Mesenchymal stem cell (in vitro differentiated cells and primary cell): ENCODE measurements at regions not wholly inside any gene's neighbourhood (a gene's known extent, or its start where the extent isn't known, plus 50 kb on each side); places are given as distances from the start of the nearest gene placed in this dataset.

ENCODE experiments used
- DNase-seq: peaks from one replicate; pipeline ENCODE4 v3.0.0-alpha.2; 2013
- H2AFZ ChIP-seq: one replicate; pipeline ENCODE4 v1.6.1; 2013; ENCODE audit warnings: low read depth, mild to moderate bottlenecking, control low read depth, inconsistent platforms, low read length, moderate library complexity
- H2AK5ac ChIP-seq: 2 replicates; pipeline ENCODE4 v1.6.1; 2013; ENCODE audit warnings: low read length, moderate library complexity, mild to moderate bottlenecking, inconsistent platforms; ENCODE audit not compliant: severe bottlenecking
- H2BK120ac ChIP-seq: one replicate; pipeline ENCODE4 v1.6.1; 2013; ENCODE audit warnings: low read depth, mild to moderate bottlenecking, inconsistent platforms, low read length, moderate library complexity
- H2BK12ac ChIP-seq, 2 experiments: one replicate each; pipeline ENCODE4 v1.6.1; 2013; ENCODE audit warnings: inconsistent platforms in 2 of 2, low read length in 2 of 2, mild to moderate bottlenecking in 2 of 2, moderate library complexity in 2 of 2, control low read depth in 1 of 2
- H2BK15ac ChIP-seq: one replicate; pipeline ENCODE4 v1.6.1; 2013; ENCODE audit warnings: mild to moderate bottlenecking, low read depth, inconsistent platforms; ENCODE audit not compliant: poor library complexity, severe bottlenecking
- H2BK5ac ChIP-seq: 2 replicates; pipeline ENCODE4 v1.6.1; 2013; ENCODE audit warnings: low read depth, mild to moderate bottlenecking, low read length, control low read depth, inconsistent platforms; ENCODE audit not compliant: poor library complexity, severe bottlenecking
- H3K14ac ChIP-seq, 2 experiments: one replicate each; pipeline ENCODE4 v1.6.1; 2013; ENCODE audit warnings: inconsistent platforms in 2 of 2, low read length in 2 of 2, control low read depth in 1 of 2, mild to moderate bottlenecking in 1 of 2, moderate library complexity in 1 of 2
- H3K18ac ChIP-seq, 2 experiments: one replicate each; pipeline ENCODE4 v1.6.1; 2013; ENCODE audit warnings: inconsistent platforms in 2 of 2, low read length in 2 of 2, control low read depth in 1 of 2, low read depth in 1 of 2, mild to moderate bottlenecking in 1 of 2
- H3K23ac ChIP-seq, 2 experiments: one replicate each; pipeline ENCODE4 v1.6.1; 2013; ENCODE audit warnings: inconsistent platforms in 2 of 2, low read length in 2 of 2, mild to moderate bottlenecking in 2 of 2, moderate library complexity in 2 of 2, control low read depth in 1 of 2
- H3K27ac ChIP-seq: 2 replicates; pipeline ENCODE4 v1.5.1; 2013; ENCODE audit warnings: mild to moderate bottlenecking, moderate library complexity, low read length, control low read depth, inconsistent platforms; ENCODE audit not compliant: poor library complexity, severe bottlenecking
- H3K27me3 ChIP-seq, 2 experiments: 2 replicates each; pipeline versions ENCODE4 v1.6.1 to v1.7.0; 2013; ENCODE audit warnings: low read length in 2 of 2, mild to moderate bottlenecking in 2 of 2, moderate library complexity in 2 of 2, control low read depth in 1 of 2, inconsistent platforms in 1 of 2; ENCODE audit not compliant: control insufficient read depth in 1 of 2, insufficient read depth in 1 of 2
- H3K36me3 ChIP-seq, 2 experiments: 2 replicates each; pipeline versions ENCODE4 v1.6.1 to v1.7.0; 2013; ENCODE audit warnings: low read length in 2 of 2, control low read depth in 1 of 2, inconsistent platforms in 1 of 2, low read depth in 1 of 2, mild to moderate bottlenecking in 1 of 2; ENCODE audit not compliant: insufficient read depth in 2 of 2, control insufficient read depth in 1 of 2
- H3K4ac ChIP-seq, 2 experiments: one replicate each; pipeline ENCODE4 v1.6.1; 2013; ENCODE audit warnings: inconsistent platforms in 2 of 2, low read length in 2 of 2, mild to moderate bottlenecking in 2 of 2, moderate library complexity in 2 of 2, control low read depth in 1 of 2, low read depth in 1 of 2
- H3K4me1 ChIP-seq: 2 replicates; pipeline ENCODE4 v1.6.1; 2013; ENCODE audit warnings: low read depth, low read length, control low read depth; ENCODE audit not compliant: control insufficient read depth, insufficient read depth
- H3K4me2 ChIP-seq: 2 replicates; pipeline ENCODE4 v1.6.1; 2013; ENCODE audit warnings: low read length, mild to moderate bottlenecking, inconsistent platforms; ENCODE audit not compliant: poor library complexity, severe bottlenecking
- H3K4me3 ChIP-seq, 2 experiments: 2 replicates each; pipeline versions ENCODE4 v1.5.1 to v1.7.0; 2013; ENCODE audit warnings: low read length in 2 of 2, mild to moderate bottlenecking in 2 of 2, control low read depth in 1 of 2, low read depth in 1 of 2; ENCODE audit not compliant: insufficient read depth in 1 of 2
- H3K79me1 ChIP-seq: replicated peaks from 2 replicates; pipeline ENCODE4 v1.6.1; 2013; ENCODE audit warnings: mild to moderate bottlenecking, control low read depth, low read length, inconsistent platforms; ENCODE audit not compliant: poor library complexity, severe bottlenecking
- H3K9ac ChIP-seq: 2 replicates; pipeline ENCODE4 v1.7.0; 2013; ENCODE audit warnings: mild to moderate bottlenecking, low read length, moderate library complexity
- H3K9me3 ChIP-seq: 2 replicates; pipeline ENCODE4 v1.7.0; 2013; ENCODE audit warnings: mild to moderate bottlenecking, low read length; ENCODE audit not compliant: control insufficient read depth
- H4K8ac ChIP-seq: one replicate; pipeline ENCODE4 v1.6.1; 2013; ENCODE audit warnings: inconsistent platforms, mild to moderate bottlenecking, low read length, moderate library complexity
- H4K91ac ChIP-seq: one replicate; pipeline ENCODE4 v1.6.1; 2013; ENCODE audit warnings: mild to moderate bottlenecking, low read length, inconsistent platforms
- WGBS: methylation state at CpG from one replicate; pipeline ENCODE4 v1.1.7; 2013; ENCODE audit warnings: mixed read lengths; 5-methylcytosine and 5-hydroxymethylcytosine counted together

- no peak overlapping the region for H3K14ac ChIP-seq
- DNase-seq: no peak
- no peaks in the 10 kb centered on the region for H3K79me1 ChIP-seq
- no peak overlapping the region for H2BK120ac ChIP-seq
- no peak overlapping the region for H2BK5ac ChIP-seq
- no peak overlapping the region for H4K8ac ChIP-seq
- no peak overlapping the region for H3K4me3 ChIP-seq
- H2AFZ ChIP-seq: no peak overlapping the region
- H3K4me2 ChIP-seq: no peak overlapping the region
- peaks cover 4% of the 10 kb centered on the region for H3K4me1 ChIP-seq
- H3K9me3 ChIP-seq: peaks cover under 1% of the 10 kb centered on the region
- no peak overlapping the region for H3K18ac ChIP-seq
- 88% methylated on average over 15 of the region's 15 CpGs for WGBS
- no peak overlapping the region for H3K9ac ChIP-seq
- no peak overlapping the region for H2BK12ac ChIP-seq
- H3K23ac ChIP-seq: no peak overlapping the region
- no peak overlapping the region for H3K4ac ChIP-seq
- no peak overlapping the region for H2AK5ac ChIP-seq
- H3K27me3 ChIP-seq: peaks cover 12 to 19% of the 10 kb centered on the region in 2 experiments
- H2BK15ac ChIP-seq: peak overlapping the region; percentile 13
- H3K36me3 ChIP-seq: no peaks in the 10 kb centered on the region
- no peak overlapping the region for H4K91ac ChIP-seq
- no peak overlapping the region for H3K27ac ChIP-seq
These were observed 168.1 kb upstream of the HS6ST1 start for GRCh38 chr2:128486640-128487375.

- Histone ChIP-seq H3K4me3 (no peak overlapping the region), H3K9ac (no peak overlapping the region), H3K4me1 (peaks cover 4% of the 10 kb centered on the region), H2BK12ac (no peak overlapping the region), H3K14ac (no peak overlapping the region), H2AK5ac (no peak overlapping the region), H2BK5ac (no peak overlapping the region), H3K36me3 (no peaks in the 10 kb centered on the region), H3K9me3 (no peaks in the 10 kb centered on the region), H3K79me1 (no peaks in the 10 kb centered on the region), H2BK120ac (no peak overlapping the region), H4K8ac (no peak overlapping the region), H4K91ac (no peak overlapping the region), H3K4ac (no peak overlapping the region), H3K18ac (no peak overlapping the region), H3K23ac (no peak overlapping the region), H3K4me2 (no peak overlapping the region), H3K27me3 (peaks cover 12 to 24% of the 10 kb centered on the region in 2 experiments), H2AFZ (no peak overlapping the region), H3K27ac (no peak overlapping the region), H2BK15ac (no peak overlapping the region)
- no peak for DNase-seq
- no CpG with 5 or more reads among the region's 3 CpGs for WGBS
These were observed 169.2 kb upstream of the HS6ST1 start for GRCh38 chr2:128487650-128488387.

GRCh38 chr2:128488434-128488833 lies 169.8 kb upstream of the HS6ST1 start:
- H3K79me1 ChIP-seq: no peaks in the 10 kb centered on the region
- H3K23ac ChIP-seq: no peak overlapping the region
- no peak overlapping the region for H3K4me2 ChIP-seq
- no peak overlapping the region for H3K4me3 ChIP-seq
- WGBS: 40% methylated on average over 2 of the region's 2 CpGs
- H2BK12ac ChIP-seq: no peak overlapping the region
- no peak overlapping the region for H2BK15ac ChIP-seq
- no peak for DNase-seq
- H4K91ac ChIP-seq: no peak overlapping the region
- H2AK5ac ChIP-seq: no peak overlapping the region
- peaks cover 4% of the 10 kb centered on the region for H3K4me1 ChIP-seq
- no peak overlapping the region for H3K4ac ChIP-seq
- no peaks in the 10 kb centered on the region for H3K9me3 ChIP-seq
- H2BK120ac ChIP-seq: no peak overlapping the region
- H3K27me3 ChIP-seq: peaks cover 12 to 24% of the 10 kb centered on the region in 2 experiments
- H3K36me3 ChIP-seq: no peaks in the 10 kb centered on the region
- no peak overlapping the region for H4K8ac ChIP-seq
- no peak overlapping the region for H3K9ac ChIP-seq
- H3K27ac ChIP-seq: no peak overlapping the region
- no peak overlapping the region for H2AFZ ChIP-seq
- no peak overlapping the region for H3K18ac ChIP-seq
- no peak overlapping the region for H3K14ac ChIP-seq
- H2BK5ac ChIP-seq: no peak overlapping the region

- no peak overlapping the region for H2AK5ac ChIP-seq
- H3K27me3 ChIP-seq: peaks cover 12 to 34% of the 10 kb centered on the region in 2 experiments
- no peak overlapping the region for H3K23ac ChIP-seq
- no peak overlapping the region for H2BK15ac ChIP-seq
- no peak for DNase-seq
- H3K4me1 ChIP-seq: peaks cover 4% of the 10 kb centered on the region
- H4K91ac ChIP-seq: no peak overlapping the region
- H3K4ac ChIP-seq: no peak overlapping the region
- H3K14ac ChIP-seq: no peak overlapping the region
- no peak overlapping the region for H3K27ac ChIP-seq
- no peak overlapping the region for H3K4me3 ChIP-seq
- H2BK12ac ChIP-seq: no peak overlapping the region
- no peak overlapping the region for H4K8ac ChIP-seq
- no peaks in the 10 kb centered on the region for H3K36me3 ChIP-seq
- H3K9ac ChIP-seq: no peak overlapping the region
- no peak overlapping the region for H3K4me2 ChIP-seq
- H3K9me3 ChIP-seq: no peaks in the 10 kb centered on the region
- WGBS: 58% methylated on average over 9 of the region's 9 CpGs
- no peaks in the 10 kb centered on the region for H3K79me1 ChIP-seq
- no peak overlapping the region for H2BK120ac ChIP-seq
- no peak overlapping the region for H2AFZ ChIP-seq
- H3K18ac ChIP-seq: no peak overlapping the region
- H2BK5ac ChIP-seq: no peak overlapping the region
These were observed 171.0 kb upstream of the HS6ST1 start for GRCh38 chr2:128489526-128490273.
